Right kidney (tissue), 1 donor: ENCODE measurements at regions not wholly inside any gene's neighbourhood (a gene's known extent, or its start where the extent isn't known, plus 50 kb on each side); places are given as distances from the start of the nearest gene placed in this dataset.
"Not testable (repeated sequence)": the region's sequence is repeated elsewhere in the genome, so short reads cannot be mapped to it uniquely, and the experiment has no call there.

Experiments
- DNase-seq: peaks from one replicate; pipeline ENCODE4 v3.0.0-alpha.2; 2016

- DNase-seq = no peak
Observed at GRCh38 chr5:102554082-102554481, 55.3 kb upstream of the SLCO6A1 start.

DNA sequence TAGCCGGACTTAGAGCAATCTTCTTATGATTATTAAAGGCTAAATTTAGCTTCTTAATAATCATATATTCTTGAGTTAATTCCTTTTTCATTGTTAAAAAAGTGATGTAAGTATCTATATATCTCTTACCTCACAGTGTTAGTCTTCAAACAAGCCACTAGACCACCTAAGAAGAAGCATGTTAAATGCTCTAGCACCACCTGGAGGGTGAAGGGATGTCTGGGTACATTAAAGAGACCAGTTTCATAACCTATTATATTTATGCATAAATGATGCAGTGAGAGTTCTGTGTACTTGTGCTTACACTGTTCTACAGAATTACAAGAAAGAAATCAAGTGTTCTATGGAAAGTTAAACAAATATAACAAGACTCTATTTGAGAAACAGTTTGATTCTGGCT, 55.9 kb upstream of the SLCO6A1 start:
- no peak for DNase-seq

DNA sequence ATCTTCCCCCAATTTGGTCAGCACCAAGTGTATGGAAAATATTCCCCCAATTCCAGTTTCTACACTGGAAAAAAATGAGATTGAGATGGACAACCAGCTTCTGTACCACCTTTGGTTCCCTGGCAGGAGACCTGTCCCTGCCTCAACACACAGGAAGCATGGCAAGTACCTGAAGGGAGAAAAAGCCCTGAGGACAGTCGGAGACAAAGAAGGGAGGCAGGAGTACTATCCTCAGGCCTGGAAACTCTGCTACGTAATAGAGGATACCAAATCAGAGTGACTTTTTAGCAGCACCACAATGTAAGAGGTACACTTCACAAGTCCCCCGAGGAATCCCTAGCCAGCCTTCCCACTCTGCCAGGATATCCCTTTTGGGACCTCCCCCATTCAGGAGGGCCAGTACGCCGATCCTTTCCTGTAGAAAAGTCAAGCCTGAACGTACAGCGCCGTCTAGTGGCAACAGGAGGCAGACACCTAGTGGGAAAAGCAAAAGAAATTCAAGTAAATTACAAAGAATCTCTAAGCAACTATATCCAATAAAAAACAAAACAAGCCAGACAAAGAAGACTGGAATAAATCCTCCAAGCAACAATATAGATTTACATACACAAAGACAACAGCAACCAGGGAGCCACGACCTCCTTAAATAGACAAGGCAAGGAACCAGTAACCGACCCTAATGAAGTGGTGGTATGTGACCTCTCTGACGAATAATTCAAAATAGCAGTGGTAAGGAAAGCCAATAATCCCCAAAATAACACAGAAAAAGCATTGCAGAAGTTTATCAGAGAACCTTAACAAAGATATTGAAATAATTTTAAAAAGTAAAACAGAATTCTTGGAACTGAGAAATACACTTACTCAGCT, 63.3 kb upstream of the SLCO6A1 start:
- no peak for DNase-seq

GRCh38 chr5:102570747-102571146, 71.9 kb upstream of the SLCO6A1 start:
- DNase-seq = no peak

DNA sequence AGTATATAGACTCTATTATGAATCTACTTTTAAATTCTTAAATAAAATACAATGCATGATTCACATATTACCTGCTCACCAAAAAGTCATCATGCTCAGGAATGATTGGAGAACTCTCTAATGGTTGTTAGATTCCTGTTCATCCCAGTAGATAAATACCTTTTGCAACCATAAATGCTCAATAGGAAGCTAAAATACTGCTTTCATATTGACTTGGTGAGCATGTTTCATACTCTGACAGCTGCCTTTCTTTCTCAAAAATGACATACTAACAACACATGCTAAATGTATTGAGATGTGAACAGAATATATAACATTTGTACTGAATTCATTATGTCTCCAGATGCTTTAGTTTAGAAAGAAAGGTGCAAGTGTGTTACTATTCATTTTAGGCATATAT, 79.6 kb upstream of the SLCO6A1 start:
- no peak for DNase-seq

DNA sequence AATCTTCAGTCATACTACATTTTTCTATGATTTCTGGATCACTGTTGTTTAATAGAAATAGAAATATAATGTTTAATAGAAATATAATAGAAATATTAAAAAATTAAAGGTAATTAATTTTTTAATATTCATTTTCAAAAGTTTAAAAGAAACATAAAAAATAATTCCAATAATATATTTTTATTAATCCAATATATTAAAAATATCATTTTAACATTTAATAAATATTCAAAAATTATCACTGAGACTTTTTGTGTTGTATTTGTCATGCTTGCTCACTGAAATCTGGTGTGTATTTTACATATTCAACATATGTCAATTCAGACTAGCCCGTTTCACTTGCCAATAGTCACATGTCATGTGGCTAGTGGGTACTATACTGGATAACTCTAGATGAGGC, 80.6 kb upstream of the SLCO6A1 start:
- DNase-seq = no peak

- DNase-seq = no peak
Observed at GRCh38 chr5:102581011-102581410, 82.2 kb upstream of the SLCO6A1 start.

GRCh38 chr5:102582696-102583095, 83.9 kb upstream of the SLCO6A1 start:
- DNase-seq = no peak

- DNase-seq = peak; percentile 14
Observed at GRCh38 chr5:102583276-102584124, 84.7 kb upstream of the SLCO6A1 start.

- DNase-seq = no peak
Observed at GRCh38 chr5:102589661-102590060, 90.9 kb upstream of the SLCO6A1 start.

GRCh38 chr5:102590467-102590866, 91.7 kb upstream of the SLCO6A1 start:
- DNase-seq = no peak

DNA sequence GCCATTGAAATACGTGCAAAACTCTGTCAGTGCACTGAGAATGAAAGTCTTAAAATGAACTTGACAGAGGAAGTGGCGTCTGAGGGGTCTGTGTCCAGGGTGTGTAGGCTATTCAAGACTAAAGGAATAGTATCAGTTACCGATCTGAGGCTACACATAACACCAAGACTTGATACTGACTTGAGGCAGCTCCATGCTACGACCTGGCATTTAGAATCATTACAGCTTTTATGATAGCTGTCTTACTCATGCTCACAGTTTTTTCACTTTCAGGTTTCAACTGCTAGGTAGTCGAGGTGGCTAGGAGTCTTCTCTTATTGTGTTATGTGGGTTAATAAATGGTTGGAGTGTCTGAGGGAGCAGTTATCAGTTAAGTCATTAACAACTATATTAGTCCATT, 92.8 kb upstream of the SLCO6A1 start:
- no peak for DNase-seq

DNA sequence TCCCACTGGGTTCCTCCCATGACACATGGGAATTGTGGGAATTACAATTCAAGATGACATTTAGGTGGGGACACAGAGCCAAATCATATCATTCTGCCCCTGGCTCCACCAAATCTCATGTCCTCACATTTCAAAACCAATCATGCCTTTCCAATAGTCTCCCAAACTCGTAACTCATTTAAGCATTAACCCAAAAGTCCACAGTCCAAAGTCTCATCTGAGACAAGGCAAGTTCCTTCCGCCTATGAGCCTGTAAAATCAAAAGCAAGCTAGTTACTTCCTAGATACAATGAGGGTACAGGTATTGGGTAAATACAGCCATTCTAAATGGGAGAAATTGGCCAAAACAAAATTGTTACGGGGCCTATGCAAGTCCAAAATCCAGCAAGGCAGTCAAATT, 93.8 kb upstream of the SLCO6A1 start:
- not testable (repeated sequence) for DNase-seq

- DNase-seq = no peak
Observed at GRCh38 chr5:102594192-102594591, 95.4 kb upstream of the SLCO6A1 start.

DNA sequence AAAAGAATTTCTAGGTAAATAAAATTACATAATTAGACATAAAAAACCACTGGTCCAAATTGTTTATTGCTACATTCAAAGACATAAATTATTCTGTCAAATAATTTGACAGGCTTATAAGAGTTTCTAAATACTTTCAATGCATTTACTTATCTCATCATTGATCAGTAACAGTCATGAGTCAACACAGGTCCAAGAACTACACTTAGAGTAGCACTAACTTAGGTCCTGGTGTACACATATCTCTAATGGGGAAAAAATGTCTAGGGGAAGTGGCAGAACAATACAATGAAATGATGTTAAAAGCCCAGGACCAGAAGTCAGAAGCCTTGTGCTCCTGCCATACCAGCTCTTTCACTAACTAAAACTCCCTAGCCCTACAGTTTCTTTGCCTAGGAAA, 96.5 kb upstream of the SLCO6A1 start:
- DNase-seq = no peak

GRCh38 chr5:102596113-102596512, 97.3 kb upstream of the SLCO6A1 start:
- DNase-seq = no peak

- no peak for DNase-seq
Observed at GRCh38 chr5:102596951-102597350, 98.2 kb upstream of the SLCO6A1 start.

- no peak for DNase-seq
Observed at GRCh38 chr5:102599289-102599688, 100.5 kb upstream of the SLCO6A1 start.

DNA sequence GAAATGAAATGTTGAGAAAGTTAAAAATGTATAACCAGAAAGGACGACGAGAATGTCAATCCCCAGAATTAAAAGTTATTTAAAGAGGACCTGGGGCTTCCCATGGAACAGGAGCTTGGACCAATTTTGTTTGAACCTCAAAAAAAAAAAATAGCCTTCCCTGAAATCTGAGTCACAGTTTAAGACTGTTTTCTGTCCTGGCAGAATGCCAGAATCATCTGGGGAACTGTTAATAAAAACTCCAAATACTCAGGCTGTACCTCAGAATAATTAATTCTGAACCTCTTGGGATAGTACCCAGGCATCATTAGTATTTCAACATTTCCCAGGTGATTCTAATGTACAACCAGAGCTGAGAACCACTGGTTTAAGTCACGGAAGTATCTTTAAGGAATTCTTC, 102.2 kb upstream of the SLCO6A1 start:
- DNase-seq = no peak

DNA sequence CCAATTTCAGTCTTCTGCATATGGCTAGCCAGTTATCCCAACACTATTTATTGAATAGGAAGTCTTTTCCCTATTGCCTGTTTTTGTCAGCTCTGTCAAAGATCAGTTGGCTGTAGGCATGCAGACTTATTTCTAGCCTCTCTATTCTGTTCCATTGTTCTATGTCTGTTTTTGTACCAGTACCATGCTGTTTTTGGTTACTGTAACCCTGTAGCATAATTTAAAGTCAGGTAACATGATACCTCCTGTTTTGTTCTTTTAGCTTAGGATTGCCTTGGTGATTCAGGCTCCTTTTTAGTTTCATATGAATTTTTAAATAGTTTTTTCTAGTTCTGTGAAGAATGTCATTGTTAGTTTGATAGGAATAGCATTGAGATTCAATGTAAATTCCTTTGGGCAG, 104.9 kb upstream of the SLCO6A1 start:
- DNase-seq = no peak

DNA sequence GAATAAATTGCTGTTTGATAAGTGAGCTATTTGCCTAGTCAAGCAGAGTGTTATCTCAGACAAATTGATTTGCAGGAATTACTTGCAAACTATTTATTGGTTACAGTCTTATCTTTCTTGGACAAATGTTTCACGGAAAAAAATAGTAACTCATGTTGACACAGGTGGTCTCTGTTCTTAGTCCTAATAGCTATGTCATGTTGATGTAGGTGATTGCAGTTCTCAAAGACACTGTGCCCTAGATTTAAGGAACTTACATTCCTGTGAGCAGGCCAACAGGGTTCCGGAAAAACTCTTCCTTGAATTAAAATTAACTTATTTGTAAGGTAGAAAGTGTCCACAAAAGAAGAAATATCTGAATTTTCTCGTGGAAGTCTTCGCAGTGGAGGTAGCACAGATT, 109.6 kb upstream of the SLCO6A1 start:
- DNase-seq = no peak

- DNase-seq = no peak
Observed at GRCh38 chr5:102611312-102611711, 112.5 kb upstream of the SLCO6A1 start.

- DNase-seq = no peak
Observed at GRCh38 chr5:102613661-102614060, 114.9 kb upstream of the SLCO6A1 start.
